Activated T-helper 1 cell treated with Interleukin-2 at 50 U/mL for 16 hours (primary cell): ENCODE measurements at regions not wholly inside any gene's neighbourhood (a gene's known extent, or its start where the extent isn't known, plus 50 kb on each side); places are given as distances from the start of the nearest gene placed in this dataset.
"Not testable (repeated sequence)": the region's sequence is repeated elsewhere in the genome, so short reads cannot be mapped to it uniquely, and the experiment has no call there.

Source experiments
- DNase-seq: peaks from one replicate; pipeline ENCODE4 v3.0.0-alpha.2; 2020; ENCODE audit warnings: low read depth

DNA sequence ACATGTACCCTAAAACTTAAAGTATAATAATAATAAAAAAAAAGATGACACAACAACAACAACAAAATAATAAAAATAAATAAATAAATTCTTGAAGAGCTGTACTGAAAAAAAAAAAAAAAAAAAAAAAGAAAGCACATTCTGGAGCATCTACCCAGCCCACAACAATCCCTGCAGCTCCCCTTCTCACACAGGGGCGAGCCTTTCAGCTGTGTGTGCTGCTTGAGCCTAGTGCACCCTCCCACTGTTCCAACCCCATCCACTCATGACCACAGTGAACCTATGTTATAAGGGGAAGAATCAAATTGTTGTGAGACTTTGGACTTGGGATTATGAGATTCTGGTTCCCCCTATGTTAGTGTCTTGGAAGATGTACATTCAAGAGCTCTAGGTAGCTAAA, 161.5 kb upstream of the JADE1 start:
- DNase-seq, result no peak

DNA sequence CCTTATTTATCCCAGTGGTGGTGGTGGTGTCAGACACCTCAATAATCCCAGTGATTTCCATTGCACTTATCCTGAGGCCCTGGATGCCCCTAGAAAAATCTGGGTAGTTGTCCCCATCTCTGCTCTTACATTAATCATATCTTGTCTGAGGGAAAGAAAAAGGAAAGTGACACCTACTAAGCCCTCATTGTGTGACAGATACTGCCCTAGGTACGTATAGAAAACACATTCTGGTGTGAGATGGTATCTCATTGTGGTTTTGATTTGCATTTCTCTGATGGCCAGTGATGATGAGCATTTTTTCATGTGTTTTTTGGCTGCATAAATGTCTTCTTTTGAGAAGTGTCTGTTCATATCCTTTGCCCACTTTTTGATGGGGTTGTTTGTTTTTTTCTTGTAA, 162.6 kb upstream of the JADE1 start:
- not testable (repeated sequence) for DNase-seq

DNA sequence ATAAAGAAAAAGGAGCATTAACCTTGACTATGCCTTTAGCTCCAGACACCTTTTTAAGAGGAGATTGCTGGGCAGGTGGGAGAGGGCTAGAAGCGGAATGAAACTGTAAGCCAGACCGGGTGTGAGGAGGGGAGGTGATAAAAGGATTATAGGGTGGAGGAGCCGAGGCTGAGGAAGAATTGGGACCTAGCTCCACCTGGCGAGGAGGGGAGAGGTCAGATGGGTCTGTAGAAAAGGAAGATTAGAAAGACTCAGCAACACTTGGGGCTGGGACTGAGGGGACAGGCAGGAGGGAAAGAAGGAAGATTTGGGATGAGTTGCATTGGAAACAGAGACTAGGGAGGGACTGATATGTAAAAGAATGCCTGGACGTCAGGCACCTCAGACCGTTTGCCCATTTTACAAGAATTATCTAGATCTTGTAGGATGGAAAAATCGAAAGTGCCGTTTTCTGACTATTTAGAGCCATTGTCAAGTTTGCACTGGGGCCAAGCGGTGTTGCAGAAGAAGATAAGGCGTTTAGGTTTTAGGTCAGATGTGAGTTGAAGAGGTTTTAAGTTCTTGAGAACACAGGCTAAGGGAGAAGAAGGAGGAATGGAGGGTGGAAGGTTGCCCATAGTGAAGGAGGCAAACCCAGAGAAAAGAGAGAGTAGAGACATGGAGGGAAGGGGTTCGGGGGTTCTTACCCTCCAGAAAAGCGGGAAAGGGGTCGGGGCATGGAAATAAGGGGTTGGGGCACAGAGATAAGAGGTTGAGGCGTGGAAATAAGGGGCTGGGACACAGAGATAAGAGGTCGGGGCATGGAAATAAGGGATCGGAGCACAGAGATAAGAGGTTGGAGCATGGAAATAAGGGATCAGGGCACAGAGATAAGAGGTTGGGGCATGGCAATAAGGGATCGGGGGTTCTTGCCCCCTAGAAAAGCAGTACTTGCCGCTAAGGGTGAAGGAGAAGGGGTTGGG, 164.5 kb upstream of the JADE1 start:
- DNase-seq, result not testable (repeated sequence)

DNA sequence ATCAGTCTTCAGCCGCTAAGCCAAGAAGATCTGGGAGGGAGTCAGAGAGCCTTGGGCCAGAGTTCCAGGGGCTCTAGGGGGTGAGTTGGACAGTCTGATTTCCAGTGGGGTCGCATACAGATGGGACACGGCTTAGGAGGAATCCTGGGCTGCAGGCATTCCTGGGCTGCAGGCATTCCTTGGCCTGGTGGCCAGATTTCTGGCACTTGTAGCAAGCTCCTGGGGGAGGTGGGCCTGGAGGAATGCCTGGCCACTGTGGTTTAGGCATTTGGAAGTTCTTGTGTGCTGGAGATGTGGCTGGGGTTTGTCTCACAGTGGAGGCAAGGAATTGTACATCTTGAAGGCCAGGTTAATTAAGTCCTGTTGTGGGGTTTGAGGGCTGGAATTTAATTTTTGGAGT, 165.4 kb upstream of the JADE1 start:
- not testable (repeated sequence) for DNase-seq

DNA sequence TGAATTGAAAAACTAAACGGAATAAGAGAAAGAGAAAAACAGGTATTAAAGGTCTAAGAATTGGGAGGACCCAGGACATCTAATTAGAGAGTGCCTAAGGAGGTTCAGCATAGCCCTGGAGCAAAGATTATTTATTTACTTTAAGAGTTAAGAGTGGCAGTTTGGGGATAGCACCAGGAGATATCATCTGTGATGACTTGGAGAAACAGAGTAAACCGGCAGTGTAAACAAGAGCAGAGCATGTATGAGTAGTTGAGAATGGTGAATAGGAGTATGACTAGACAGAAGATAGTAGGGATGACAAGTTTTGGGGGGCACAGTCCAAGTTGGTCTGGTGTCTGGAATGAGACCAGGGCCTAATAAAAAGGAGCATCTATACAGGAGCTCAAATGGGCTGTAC, 167.9 kb upstream of the JADE1 start:
- DNase-seq, result not testable (repeated sequence)

DNA sequence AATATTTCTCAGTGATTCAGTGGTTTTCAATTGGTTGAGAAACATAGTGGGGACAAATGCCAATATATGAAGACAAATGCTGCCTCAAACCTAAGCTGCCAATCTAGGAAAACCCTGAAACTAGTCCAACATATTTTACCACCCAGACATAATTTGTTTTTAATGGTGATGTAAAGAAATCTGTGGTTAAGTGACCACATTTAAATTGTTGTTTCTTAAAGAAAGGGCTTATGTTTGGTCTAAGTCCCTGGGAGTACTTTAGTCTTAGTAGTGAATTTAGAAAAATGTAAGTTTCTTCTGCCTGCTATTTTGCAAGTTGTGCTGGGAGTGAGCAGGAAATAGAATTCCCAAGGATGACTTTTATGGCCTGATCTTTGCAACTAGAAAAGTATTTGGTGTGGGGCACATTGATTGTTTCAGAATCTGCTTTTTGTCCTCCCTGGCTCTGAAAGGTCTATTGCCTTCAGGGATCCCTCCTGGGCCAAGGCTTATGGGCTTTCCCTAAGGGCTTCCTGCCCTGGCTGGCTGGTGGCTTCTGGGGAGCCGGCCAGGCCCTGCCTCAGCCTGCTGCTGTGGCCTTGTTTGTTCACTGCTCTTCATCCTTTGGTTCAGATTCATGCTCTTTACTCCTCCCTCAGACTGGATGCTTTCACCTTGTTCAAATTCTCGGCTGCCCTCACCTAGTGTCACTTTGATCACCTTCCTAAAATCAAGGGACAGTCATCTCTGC, 169.8 kb upstream of the JADE1 start:
- DNase-seq, result no peak

DNA sequence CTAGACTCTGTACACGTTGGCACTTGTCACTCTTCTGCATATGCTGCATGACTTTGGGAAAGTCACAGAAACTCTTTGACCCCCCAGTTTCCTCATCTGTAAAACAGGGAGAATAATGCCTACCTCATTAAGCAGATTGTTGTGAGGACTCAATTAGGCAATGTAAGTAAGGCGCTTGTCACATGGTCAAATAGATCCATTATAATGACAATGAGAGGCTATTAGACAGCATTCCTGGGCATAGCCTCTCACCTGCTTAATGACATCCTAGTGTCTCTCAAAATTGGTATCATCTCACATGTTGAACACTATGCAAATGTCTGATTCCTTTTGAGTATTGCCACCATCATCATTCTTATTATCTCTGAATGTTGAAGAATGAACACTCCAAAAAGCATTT, 172.6 kb upstream of the JADE1 start:
- no peak for DNase-seq

DNA sequence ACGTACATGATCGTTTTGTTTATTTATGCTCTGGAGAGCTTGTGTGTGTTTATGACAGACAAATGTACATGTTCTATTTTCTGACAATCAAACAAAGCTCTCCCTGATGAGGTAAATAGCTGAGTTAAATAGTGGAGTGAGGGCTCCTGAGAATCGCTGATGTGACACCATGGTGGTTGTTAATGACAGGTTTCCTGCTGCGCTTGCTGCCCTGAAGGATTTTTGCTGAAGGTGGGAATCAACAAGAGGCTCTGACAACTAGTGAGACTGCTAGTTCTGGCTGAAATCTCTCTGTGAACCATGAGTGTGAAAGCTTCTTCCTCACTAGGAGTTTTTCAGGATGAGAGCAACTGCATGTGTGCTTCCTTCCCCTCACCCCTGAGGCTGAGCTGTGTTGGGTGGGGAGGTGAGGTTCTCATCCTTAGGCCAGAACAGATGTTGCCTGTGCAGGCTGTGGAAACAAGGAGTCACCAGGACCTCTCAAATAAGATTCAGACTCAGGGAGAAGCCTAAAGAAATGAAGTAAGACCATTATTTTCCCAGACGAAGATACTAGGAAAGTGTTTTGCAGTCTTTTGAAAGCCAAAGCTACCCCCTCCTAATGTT, 173.4 kb upstream of the JADE1 start:
- no peak for DNase-seq

DNA sequence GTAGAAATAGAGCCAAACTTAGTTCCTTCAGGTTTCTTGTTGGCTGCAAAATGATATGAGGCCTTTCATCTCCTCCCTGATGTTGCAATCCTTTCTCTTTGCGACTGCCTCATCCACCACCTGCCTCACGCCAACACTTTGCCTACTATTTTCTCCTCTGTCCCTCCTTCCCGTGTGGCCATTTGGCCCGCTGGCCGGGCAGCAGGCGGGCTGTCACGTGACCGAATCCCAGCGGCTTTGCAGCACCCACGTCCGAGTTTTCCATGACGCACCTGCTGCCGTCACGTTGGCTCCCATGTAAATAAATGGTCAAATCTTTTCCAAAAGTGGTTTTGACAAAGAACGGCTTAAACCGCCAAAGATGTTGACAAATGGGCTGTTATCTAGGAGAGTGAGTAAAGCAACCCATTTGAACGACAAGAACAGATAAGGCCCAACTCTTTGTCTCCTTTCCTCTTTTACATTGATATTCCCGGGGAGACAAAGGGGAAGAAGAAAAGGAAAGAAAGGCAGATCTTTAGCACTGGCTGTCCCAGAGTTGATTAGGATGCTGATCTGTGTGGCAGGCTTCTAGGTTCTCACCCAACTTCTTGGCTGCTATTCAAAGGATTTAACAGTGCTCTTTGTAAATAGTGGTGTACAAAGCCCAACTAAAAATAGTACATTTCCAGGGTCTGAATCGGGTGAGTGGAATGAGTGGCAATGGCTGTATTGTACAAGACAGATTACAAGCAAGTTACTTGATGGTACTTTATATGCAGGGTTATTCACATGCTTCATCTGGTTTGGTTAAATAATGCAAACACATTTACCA, 174.2 kb upstream of the JADE1 start:
- DNase-seq, result no peak

DNA sequence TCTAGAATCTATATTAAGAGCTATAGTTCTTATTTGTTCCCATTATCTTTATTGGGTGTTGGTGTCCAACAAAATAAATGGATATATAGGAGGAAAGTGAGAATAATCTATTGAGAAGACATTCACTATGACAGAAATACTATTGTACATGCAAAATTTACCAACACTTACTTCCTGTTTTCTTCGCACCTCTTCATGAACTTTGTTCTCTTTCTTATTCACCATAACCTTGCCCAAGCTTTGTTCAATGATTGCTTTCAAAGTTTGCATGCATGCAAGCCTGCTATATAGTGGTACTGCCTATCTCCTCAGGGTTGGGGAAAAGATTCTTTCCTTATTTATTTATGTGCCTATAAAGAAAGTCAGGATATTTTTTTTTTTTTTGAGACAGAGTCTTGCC, 176.4 kb upstream of the JADE1 start:
- no peak for DNase-seq

DNA sequence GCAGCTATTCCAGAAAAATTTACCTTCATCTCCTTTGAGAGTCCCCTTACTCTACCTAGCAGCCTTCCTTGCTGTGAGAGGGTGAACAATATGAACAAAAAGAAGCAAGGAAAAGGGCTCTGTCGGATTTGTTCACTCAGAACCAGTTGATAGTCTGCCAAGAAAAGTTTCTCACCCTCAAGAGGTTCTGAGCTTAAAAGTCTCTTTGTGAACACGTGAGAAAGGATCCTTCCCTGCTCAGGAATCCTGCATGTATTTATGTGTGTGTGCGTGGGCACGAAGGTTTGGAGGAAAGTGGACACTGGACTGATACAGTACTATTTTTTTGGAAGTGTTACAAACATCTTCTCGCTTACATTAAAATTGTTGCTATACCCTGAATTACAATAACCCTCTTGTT, 178.6 kb upstream of the JADE1 start:
- DNase-seq, result no peak

DNA sequence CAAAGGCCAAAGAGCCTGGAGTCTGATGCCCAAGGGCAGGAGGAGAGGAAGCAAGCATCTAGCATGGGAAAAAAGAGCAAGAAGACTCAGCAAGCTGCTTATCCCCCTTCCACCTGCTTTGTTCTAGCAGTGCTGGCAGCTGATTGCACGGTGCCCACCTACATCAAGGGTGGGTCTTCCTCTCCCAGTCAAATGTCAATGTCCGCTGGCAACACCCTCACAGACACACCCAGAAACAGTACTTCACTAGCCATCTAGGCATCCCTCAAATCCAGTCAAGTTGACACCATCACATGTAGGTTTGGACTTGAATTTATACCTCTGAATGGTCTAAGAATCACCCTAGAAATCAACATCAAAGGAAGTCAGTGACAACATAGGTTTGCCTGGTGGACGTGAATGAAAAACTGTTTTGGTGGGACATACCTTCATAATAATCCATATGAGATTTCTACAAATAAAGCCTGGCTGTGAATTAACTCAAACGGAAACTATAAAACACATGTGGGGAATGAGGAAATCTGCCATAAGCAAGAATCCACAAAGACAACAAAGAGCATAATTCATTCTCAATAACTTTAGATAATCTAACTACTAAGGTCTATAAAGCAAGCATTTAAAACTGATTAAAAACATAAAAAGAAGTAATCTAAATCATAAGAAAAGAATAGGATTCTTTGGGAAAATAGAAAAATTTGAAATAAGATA, 185.8 kb upstream of the JADE1 start:
- DNase-seq, result no peak

DNA sequence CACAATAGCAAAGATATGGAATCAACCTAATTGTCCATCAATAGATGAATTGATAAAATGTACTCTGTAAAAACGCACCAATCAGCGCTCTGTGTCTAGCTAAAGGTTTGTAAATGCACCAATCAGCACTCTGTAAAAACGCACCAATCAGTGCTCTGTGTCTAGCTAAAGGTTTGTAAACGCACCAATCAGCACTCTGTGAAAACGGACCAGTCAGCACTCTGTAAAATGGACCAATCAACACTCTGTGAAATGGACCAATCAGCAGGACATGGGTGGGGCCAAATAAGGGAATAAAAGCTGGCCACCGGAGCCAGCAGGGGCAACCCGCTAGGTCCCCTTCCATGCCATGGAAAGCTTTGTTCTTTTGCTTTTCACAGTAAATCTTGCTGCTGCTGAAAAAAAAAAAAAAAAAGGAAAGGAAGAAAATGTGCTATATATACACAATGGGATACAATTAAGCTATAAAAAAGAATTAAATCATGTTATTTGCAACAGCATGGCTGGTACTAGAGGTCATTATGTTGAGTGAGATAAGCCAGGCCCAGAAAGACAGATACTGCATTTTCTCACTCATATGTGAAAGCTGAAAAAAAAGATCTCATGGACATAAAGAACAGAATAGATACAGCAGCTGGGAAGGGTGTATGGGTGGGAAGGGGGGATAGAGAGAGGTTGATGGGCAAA, 189.1 kb upstream of the JADE1 start:
- DNase-seq, result not testable (repeated sequence)

DNA sequence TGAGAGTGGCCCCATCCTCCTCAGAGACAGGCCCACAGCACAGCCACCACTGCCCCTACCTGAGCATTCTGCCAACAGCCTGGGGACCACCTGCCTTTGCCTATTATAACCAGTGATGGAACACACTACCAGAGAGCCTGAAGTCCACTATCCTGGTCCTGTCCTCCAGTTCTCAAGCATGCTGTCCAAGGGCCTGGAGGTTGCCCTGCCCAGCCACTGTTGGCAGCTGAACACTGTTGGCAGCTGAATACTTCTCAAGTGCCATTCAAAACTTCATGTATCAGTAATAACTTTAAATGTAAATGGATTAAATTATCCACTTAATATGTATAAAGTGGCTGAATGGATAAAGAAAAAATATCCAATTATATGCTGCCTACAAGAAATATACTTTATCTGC, 194.3 kb upstream of the JADE1 start:
- DNase-seq, result no peak

DNA sequence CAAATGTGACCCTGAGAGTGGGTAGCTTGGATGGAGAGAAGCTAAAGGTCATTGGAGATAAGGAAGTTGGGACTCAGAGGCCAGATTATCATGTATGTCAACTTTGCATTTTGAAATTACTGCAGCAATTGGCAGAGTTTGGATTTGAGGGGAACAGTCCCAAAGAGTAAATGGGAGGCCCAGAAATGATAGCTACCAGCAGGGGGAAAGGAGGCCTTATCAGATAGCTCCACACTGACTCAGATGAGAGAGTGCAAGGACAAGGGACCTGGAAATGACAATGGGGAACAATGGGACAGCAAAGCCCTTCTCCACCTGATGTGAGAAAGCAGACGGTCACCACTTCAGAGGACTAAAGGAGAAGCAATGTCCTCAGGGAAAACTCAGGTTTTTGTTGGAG, 201.5 kb upstream of the JADE1 start:
- no peak for DNase-seq

DNA sequence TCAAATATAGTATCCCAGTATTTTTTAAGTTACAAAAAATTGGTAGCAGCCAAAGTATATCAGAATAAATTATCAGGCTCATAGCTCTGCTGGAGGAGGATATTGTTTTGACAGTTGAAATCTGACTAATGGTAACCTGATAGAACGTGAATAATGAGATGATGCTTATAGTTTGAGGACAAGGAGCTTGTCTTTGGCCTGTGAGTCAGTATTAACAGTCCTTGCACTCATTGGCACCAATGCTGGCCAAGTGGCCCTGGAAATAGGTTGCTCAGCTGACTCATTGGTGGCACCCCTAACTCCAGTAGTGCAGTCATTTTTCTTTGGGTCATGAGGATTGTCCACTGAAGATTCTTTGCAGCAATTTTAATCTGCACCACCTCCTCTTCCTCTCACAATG, 203.3 kb upstream of the JADE1 start:
- DNase-seq, result no peak

DNA sequence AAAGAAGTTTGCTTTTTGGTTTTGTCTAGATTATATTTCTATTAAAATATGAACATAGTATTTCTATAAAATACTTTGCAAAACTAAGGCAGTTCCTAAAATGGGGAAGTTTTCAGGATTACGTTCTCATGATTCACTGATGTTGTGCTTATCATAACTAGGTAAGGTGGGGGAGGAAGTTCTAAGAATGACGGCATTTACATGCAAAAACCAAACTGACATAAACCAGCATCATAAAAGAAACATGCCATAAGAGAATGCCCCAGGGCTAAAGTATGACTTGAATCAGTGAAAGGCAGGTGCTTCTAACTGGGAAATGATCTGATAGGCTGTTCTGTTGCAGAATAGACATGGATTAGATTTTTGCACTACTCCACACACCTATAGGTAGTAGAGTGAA, 204.7 kb upstream of the JADE1 start:
- DNase-seq, result no peak

DNA sequence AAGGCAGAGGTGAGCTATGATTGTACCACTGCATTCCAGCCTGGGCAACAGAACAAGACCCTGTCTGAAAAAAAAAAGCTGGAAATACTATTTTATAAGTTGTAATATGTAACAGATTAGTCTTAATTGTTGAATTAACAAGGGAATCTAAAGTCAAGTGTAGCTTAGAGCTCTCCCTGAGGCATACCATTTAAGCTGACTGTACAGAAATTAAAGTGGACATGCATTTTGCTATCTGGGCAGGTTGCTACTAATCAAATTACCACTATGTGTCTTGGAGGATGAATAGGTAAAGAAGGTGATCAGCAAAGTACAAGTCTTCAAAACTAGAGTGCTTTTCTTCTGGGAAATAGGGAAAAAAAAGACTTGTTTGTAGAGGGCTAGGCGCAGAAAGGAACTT, 205.3 kb upstream of the JADE1 start:
- no peak for DNase-seq

DNA sequence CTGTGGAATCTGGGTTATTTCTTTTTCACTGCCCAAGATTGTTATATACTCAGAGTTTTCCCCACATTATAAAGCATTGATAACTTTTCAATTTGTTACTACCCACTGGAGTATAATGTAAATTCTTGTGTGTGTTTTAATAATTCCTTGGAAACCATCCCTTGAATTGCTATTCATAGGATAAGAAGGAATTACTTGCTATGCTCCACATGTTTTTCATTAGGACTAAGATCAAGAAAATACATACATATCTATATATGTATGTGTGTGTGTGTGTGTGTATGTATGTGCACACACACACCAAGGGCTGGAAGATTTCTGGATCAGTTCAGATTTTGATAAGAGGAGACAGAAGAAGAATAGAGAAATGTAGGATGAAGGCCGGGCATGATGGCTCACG, 206.4 kb upstream of the JADE1 start:
- DNase-seq, result no peak

DNA sequence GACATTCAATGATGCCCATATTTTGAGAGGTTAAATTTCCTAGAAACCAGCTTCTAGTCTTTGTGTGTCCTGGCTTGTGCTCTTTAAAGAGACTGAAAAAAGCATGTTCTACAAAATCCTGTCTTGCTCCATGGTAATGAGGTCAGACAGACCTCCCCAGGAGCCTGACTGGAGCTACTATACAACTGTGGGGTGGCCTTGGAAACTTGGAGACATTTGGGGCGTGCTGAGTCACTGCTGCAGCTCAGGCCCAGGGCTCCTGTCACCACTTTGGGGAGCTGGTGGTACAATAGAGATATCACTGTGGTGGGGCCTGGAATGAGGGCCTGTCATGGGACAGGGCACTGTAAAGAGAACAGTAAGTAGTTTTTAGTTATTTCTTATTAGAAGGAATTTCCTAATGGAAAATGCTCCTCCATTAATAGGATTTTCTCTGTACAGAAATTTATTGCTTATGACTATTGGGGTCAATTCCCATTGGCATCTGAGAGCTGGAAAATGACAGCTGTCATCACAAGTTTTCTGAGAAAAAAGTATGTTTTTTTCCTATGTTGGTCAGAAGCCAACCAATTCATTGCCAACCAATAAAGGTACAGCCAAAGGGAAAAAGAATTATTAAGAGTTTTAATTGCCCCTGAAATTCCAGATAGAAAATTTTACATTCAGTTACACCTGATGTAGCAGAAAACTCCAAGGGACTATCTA, 207.4 kb upstream of the JADE1 start:
- no peak for DNase-seq
